Bronchial epithelial cell (primary cell): ENCODE measurements at regions not wholly inside any gene's neighbourhood (a gene's known extent, or its start where the extent isn't known, plus 50 kb on each side); places are given as distances from the start of the nearest gene placed in this dataset.
"Not testable (repeated sequence)": the region's sequence is repeated elsewhere in the genome, so short reads cannot be mapped to it uniquely, and the experiment has no call there.

Source experiments
- DNase-seq: peaks from one replicate; pipeline ENCODE4 v3.0.0-alpha.2; 2010; ENCODE audit warnings: low read depth
- FAIRE-seq: peaks from 2 replicates; lab custom pipeline; 2011; peaks lifted over from hg19 to GRCh38; lab: Jason Lieb, UNC
- H3K27me3 ChIP-seq: 2 replicates; pipeline ENCODE4 v1.5.1; 2011; ENCODE audit warnings: low read length; ENCODE audit not compliant: control insufficient read depth, insufficient read depth
- H3K36me3 ChIP-seq: 2 replicates; pipeline ENCODE4 v1.5.1; 2011; ENCODE audit warnings: low read length; ENCODE audit not compliant: control insufficient read depth, insufficient read depth
- H3K4me3 ChIP-seq: 2 replicates; pipeline ENCODE4 v1.5.1; 2011; ENCODE audit warnings: mild to moderate bottlenecking, low read depth, low read length, control low read depth
- CTCF ChIP-seq: IDR thresholded peaks from 2 replicates; pipeline ENCODE4 v1.5.1; 2011; ENCODE audit warnings: mild to moderate bottlenecking, moderate library complexity, low read length, control low read depth, inconsistent platforms; ENCODE audit not compliant: insufficient read depth, severe bottlenecking

GRCh38 chr15:22229990-22230819 is 149.9 kb downstream of the OR4M2 start:
- peak; percentile 93 for FAIRE-seq
- H3K27me3 ChIP-seq = no peaks in the 10 kb centered on the region
- DNase-seq = no peak

GRCh38 chr15:22231603-22232002 is 151.3 kb downstream of the OR4M2 start:
- DNase-seq (no peak), FAIRE-seq (no peak)
- Histone ChIP-seq H3K36me3 (no peaks in the 10 kb centered on the region), H3K4me3 (no peak overlapping the region), H3K27me3 (no peaks in the 10 kb centered on the region)
- no peak for TF ChIP-seq CTCF

More at GRCh38 chr15:22229990-22230819, 149.9 kb downstream of the OR4M2 start:
- no peak for TF ChIP-seq CTCF
- H3K4me3 ChIP-seq = no peak overlapping the region
- no peaks in the 10 kb centered on the region for H3K36me3 ChIP-seq

GRCh38 chr15:22232675-22233074 is 152.3 kb downstream of the OR4M2 start:
- no peaks in the 10 kb centered on the region for H3K36me3 ChIP-seq
- TF ChIP-seq CTCF = no peak
- FAIRE-seq (no peak), DNase-seq (no peak)
- H3K27me3 ChIP-seq = no peaks in the 10 kb centered on the region
- H3K4me3 ChIP-seq = no peak overlapping the region

GRCh38 chr15:22235261-22235930 is 155.1 kb downstream of the OR4M2 start:
- not testable (repeated sequence) for FAIRE-seq, H3K4me3 ChIP-seq, H3K36me3 ChIP-seq, H3K27me3 ChIP-seq, DNase-seq

GRCh38 chr15:22236469-22236868 is 156.1 kb downstream of the OR4M2 start:
- no peak overlapping the region for H3K4me3 ChIP-seq
- no peak for TF ChIP-seq CTCF
- H3K36me3 ChIP-seq = no peaks in the 10 kb centered on the region
- DNase-seq = no peak
- no peak for FAIRE-seq
- no peaks in the 10 kb centered on the region for H3K27me3 ChIP-seq

GRCh38 chr15:22237891-22238275 is 157.6 kb downstream of the OR4M2 start:
- no peak overlapping the region for H3K4me3 ChIP-seq
- DNase-seq (no peak), FAIRE-seq (no peak)
- no peaks in the 10 kb centered on the region for H3K36me3 ChIP-seq
- TF ChIP-seq CTCF = no peak
- no peaks in the 10 kb centered on the region for H3K27me3 ChIP-seq

GRCh38 chr15:22238276-22238958 is 158.1 kb downstream of the OR4M2 start:
- not testable (repeated sequence) for H3K36me3 ChIP-seq, DNase-seq, H3K27me3 ChIP-seq, H3K4me3 ChIP-seq
- FAIRE-seq = peak; percentile 98

- not testable (repeated sequence) for H3K4me3 ChIP-seq, DNase-seq, H3K36me3 ChIP-seq, H3K27me3 ChIP-seq
- FAIRE-seq = peak; percentile 93
Observed at GRCh38 chr15:22238959-22239805, 158.9 kb downstream of the OR4M2 start.
